HL-60 (cell line): ENCODE measurements at regions not wholly inside any gene's neighbourhood (a gene's known extent, or its start where the extent isn't known, plus 50 kb on each side); places are given as distances from the start of the nearest gene placed in this dataset.

Experiments used
- DNase-seq, 2 experiments: peaks; one replicate each; pipeline ENCODE4 v3.0.0-alpha.2; 2010 to 2020; ENCODE audit warnings: low read depth in 1 of 2, low spot score in 1 of 2
- H3K27ac ChIP-seq: fragments of 250-450 bp; sonication (Bioruptor Pico); replicated peaks from 2 replicates; pipeline ENCODE4 v1.5.1; 2020; ENCODE audit warnings: mild to moderate bottlenecking, moderate library complexity
- H3K27me3 ChIP-seq: fragments of 250-450 bp; sonication (Bioruptor Pico); 2 replicates; pipeline ENCODE4 v1.5.1; 2021; ENCODE audit warnings: mild to moderate bottlenecking, moderate library complexity; ENCODE audit not compliant: insufficient read depth, poor library complexity, severe bottlenecking
- H3K4me3 ChIP-seq: replicated peaks from 2 replicates; pipeline ENCODE4 v1.5.1; 2011; ENCODE audit warnings: mild to moderate bottlenecking, control low read depth, low read length; ENCODE audit not compliant: insufficient read depth
- CTCF ChIP-seq: IDR thresholded peaks from one replicate; pipeline ENCODE4 v1.5.1; 2011; ENCODE audit warnings: low read length, control low read depth, inconsistent platforms; ENCODE audit not compliant: insufficient read depth
- GABPA ChIP-seq: IDR thresholded peaks from 2 replicates; pipeline ENCODE4 v1.6.1; 2012; ENCODE audit warnings: low read depth
- POLR2AphosphoS5 ChIP-seq: IDR thresholded peaks from 2 replicates; pipeline ENCODE4 v1.6.1; 2012; ENCODE audit warnings: low read depth
- SPI1 ChIP-seq: IDR thresholded peaks from 2 replicates; pipeline ENCODE4 v1.6.1; 2012; ENCODE audit warnings: low read depth, mild to moderate bottlenecking, borderline replicate concordance
- TF ChIP-seq, protein P1 (sequence below): IDR thresholded peaks from 2 replicates; pipeline ENCODE4 v1.6.1; 2012; ENCODE audit warnings: low read depth; ENCODE audit not compliant: insufficient replicate concordance

DNA sequence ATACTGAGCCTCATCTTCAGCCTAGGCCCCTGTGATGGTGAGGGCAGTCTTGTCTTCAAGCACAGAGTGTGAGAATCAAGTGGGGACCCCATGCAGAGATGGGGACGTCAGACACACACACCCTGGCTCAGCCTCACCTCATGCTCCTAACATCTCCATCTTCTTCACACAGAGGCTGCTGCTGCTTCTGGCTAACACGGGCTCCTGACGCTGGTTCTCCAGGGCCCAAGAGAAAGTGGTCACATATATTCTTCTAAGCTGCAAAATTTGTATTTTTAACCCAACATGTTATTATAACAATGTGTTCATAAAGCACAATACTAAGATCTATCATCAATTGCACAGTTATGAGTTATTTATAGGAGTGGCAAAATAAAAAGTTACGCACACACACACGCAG is 101.2 kb downstream of the VPREB1 start:
- DNase-seq: no peak
- peaks cover 2% of the 10 kb centered on the region for H3K27me3 ChIP-seq
- no peak overlapping the region for H3K27ac ChIP-seq
- no peak overlapping the region for H3K4me3 ChIP-seq
- TF ChIP-seq GABPA (no peak), CTCF (no peak), POLR2AphosphoS5 (no peak), SPI1 (no peak)
- TF ChIP-seq, protein P1, sequence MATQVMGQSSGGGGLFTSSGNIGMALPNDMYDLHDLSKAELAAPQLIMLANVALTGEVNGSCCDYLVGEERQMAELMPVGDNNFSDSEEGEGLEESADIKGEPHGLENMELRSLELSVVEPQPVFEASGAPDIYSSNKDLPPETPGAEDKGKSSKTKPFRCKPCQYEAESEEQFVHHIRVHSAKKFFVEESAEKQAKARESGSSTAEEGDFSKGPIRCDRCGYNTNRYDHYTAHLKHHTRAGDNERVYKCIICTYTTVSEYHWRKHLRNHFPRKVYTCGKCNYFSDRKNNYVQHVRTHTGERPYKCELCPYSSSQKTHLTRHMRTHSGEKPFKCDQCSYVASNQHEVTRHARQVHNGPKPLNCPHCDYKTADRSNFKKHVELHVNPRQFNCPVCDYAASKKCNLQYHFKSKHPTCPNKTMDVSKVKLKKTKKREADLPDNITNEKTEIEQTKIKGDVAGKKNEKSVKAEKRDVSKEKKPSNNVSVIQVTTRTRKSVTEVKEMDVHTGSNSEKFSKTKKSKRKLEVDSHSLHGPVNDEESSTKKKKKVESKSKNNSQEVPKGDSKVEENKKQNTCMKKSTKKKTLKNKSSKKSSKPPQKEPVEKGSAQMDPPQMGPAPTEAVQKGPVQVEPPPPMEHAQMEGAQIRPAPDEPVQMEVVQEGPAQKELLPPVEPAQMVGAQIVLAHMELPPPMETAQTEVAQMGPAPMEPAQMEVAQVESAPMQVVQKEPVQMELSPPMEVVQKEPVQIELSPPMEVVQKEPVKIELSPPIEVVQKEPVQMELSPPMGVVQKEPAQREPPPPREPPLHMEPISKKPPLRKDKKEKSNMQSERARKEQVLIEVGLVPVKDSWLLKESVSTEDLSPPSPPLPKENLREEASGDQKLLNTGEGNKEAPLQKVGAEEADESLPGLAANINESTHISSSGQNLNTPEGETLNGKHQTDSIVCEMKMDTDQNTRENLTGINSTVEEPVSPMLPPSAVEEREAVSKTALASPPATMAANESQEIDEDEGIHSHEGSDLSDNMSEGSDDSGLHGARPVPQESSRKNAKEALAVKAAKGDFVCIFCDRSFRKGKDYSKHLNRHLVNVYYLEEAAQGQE: no peak

GRCh38 chr22:22346401-22347107 is 102.0 kb downstream of the VPREB1 start:
- Histone ChIP-seq H3K4me3 (no peak overlapping the region), H3K27me3 (peaks cover 2% of the 10 kb centered on the region), H3K27ac (no peak overlapping the region)
- TF ChIP-seq SPI1: no peak
- TF ChIP-seq, protein P1: no peak
- no peak for TF ChIP-seq CTCF
- no peak for TF ChIP-seq POLR2AphosphoS5
- no peak for TF ChIP-seq GABPA
- no peak for DNase-seq

DNA sequence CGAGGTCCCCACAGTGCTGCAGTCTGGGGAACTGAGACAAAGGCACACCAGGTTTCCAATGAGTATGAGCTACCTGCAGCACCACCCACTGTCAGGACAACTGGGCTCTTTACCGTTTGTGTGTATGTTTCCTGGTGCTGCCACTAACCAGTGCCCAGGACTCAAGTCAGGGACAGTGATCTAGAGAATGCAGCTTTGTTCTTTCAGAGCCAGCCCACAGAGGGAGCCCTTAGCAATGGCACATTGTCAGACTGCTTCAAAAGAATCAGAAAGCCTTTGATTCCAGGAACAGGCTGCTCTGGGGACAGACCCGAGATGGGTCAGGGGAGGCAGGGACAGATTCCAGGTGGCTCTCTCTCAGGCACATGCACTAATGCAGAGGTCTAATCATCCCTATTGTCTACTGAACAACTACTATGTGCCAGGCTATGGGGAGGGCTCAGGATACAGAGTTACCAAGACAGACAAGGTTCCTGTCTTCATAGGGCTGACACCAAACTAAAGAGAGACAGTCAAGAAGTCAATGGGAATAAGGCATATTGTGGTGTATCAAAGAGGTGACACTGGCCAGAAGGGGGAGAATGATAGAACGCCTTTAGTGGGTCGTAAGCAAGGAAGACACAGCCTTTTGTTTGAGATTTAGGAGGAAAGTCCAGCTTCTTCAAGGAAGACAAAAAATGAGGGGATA is 103.7 kb downstream of the VPREB1 start:
- no peak overlapping the region for H3K4me3 ChIP-seq
- TF ChIP-seq CTCF (no peak), POLR2AphosphoS5 (no peak), SPI1 (no peak), GABPA (no peak)
- TF ChIP-seq, protein P1: no peak
- no peak overlapping the region for H3K27ac ChIP-seq
- peaks cover 2% of the 10 kb centered on the region for H3K27me3 ChIP-seq
- no peak for DNase-seq
